GM18873 (cell line): ENCODE measurements at regions not wholly inside any gene's neighbourhood (a gene's known extent, or its start where the extent isn't known, plus 50 kb on each side); places are given as distances from the start of the nearest gene placed in this dataset.
"Not testable (repeated sequence)": the region's sequence is repeated elsewhere in the genome, so short reads cannot be mapped to it uniquely, and the experiment has no call there.

Source experiments
- ATAC-seq: cut with Tn5 transposase; IDR thresholded peaks from one replicate; pipeline ENCODE4 v1.9.1; 2021; ENCODE audit warnings: mild to moderate bottlenecking, moderate library complexity, moderate number of reproducible peaks; ENCODE audit not compliant: unreplicated experiment, low FRiP score

GRCh38 chr2:153311432-153311831 is 167.1 kb downstream of the RPRM start:
- no peak for ATAC-seq

- no peak for ATAC-seq
These were observed 170.1 kb downstream of the RPRM start for GRCh38 chr2:153308466-153308865.

GRCh38 chr2:153307223-153307622 is 171.3 kb downstream of the RPRM start:
- no peak for ATAC-seq

GRCh38 chr2:153299809-153300208 is 178.8 kb downstream of the RPRM start:
- ATAC-seq: no peak

- no peak for ATAC-seq
These were observed 179.3 kb downstream of the RPRM start for GRCh38 chr2:153299217-153299616.

GRCh38 chr2:153294199-153294786 is 184.3 kb downstream of the RPRM start:
- no peak for ATAC-seq

GRCh38 chr2:153291718-153292117 is 186.8 kb downstream of the RPRM start:
- no peak for ATAC-seq

GRCh38 chr2:153287109-153287801 is 191.3 kb downstream of the RPRM start:
- ATAC-seq: no peak

GRCh38 chr2:153268941-153269461 is 209.6 kb downstream of the RPRM start:
- ATAC-seq: no peak

GRCh38 chr2:153256876-153257275 is 221.7 kb downstream of the RPRM start:
- ATAC-seq: not testable (repeated sequence)

- ATAC-seq: not testable (repeated sequence)
These were observed 231.9 kb downstream of the RPRM start for GRCh38 chr2:153246636-153247035.

- peak; percentile 93 for ATAC-seq
These were observed 243.0 kb downstream of the RPRM start for GRCh38 chr2:153235516-153235915.

- ATAC-seq: no peak
These were observed 246.1 kb downstream of the RPRM start for GRCh38 chr2:153232464-153232863.

- ATAC-seq: no peak
These were observed 247.6 kb downstream of the RPRM start for GRCh38 chr2:153230977-153231376.

GRCh38 chr2:153228904-153229303 is 249.7 kb downstream of the RPRM start:
- ATAC-seq: no peak

- ATAC-seq: no peak
These were observed 250.6 kb downstream of the RPRM start for GRCh38 chr2:153227981-153228380.

GRCh38 chr2:153222231-153223165 is 256.1 kb downstream of the RPRM start:
- ATAC-seq: no peak

GRCh38 chr2:153221506-153221905 is 257.1 kb downstream of the RPRM start:
- no peak for ATAC-seq

- no peak for ATAC-seq
These were observed 257.5 kb downstream of the RPRM start for GRCh38 chr2:153221087-153221486.

- ATAC-seq: no peak
These were observed 259.7 kb downstream of the RPRM start for GRCh38 chr2:153218851-153219250.

- ATAC-seq: no peak
These were observed 264.2 kb downstream of the RPRM start for GRCh38 chr2:153214337-153214736.
